ENCODE measurements at regions not wholly inside any gene's neighbourhood (a gene's known extent, or its start where the extent isn't known, plus 50 kb on each side); places are given as distances from the start of the nearest gene placed in this dataset.

GRCh38 chr1:189151361-189151760 is 1326.3 kb downstream of the BRINP3 start:
- TF ChIP-seq YY1 (IDR thresholded peaks at IDR 0.05; ENCODE audit: low read depth): no peak
- no peak for TF ChIP-seq REST (IDR thresholded peaks at IDR 0.05; ENCODE audit: low read depth)
- TF ChIP-seq RAD21 (IDR thresholded peaks at IDR 0.05; ENCODE audit: low read depth): no peak
- TF ChIP-seq TAF1 (IDR thresholded peaks at IDR 0.05; ENCODE audit: low read depth): no peak

- TF ChIP-seq EP300 (IDR thresholded peaks at IDR 0.05; ENCODE audit: borderline replicate concordance) (no peak), FOXM1 (IDR thresholded peaks at IDR 0.05; ENCODE audit: borderline replicate concordance, low read depth) (no peak), USF1 (IDR thresholded peaks at IDR 0.05) (no peak), MAX (IDR thresholded peaks at IDR 0.05) (no peak), RAD21 (IDR thresholded peaks at IDR 0.05; ENCODE audit: low read depth) (no peak), CREB1 (IDR thresholded peaks at IDR 0.05; ENCODE audit: low read depth) (no peak), YY1 (IDR thresholded peaks at IDR 0.05; ENCODE audit: low read depth) (no peak)
These were observed 1325.0 kb downstream of the BRINP3 start for GRCh38 chr1:189152685-189153084.

GRCh38 chr1:189158155-189158554 is 1319.5 kb downstream of the BRINP3 start:
- TF ChIP-seq RAD21 (IDR thresholded peaks at IDR 0.05; ENCODE audit: low read depth): no peak
- TF ChIP-seq EP300 (IDR thresholded peaks at IDR 0.05; ENCODE audit: borderline replicate concordance): no peak
- no peak for TF ChIP-seq TEAD4 (IDR thresholded peaks at IDR 0.05)
- no peak for TF ChIP-seq YY1 (IDR thresholded peaks at IDR 0.05; ENCODE audit: low read depth)
- TF ChIP-seq TAF1 (IDR thresholded peaks at IDR 0.05; ENCODE audit: low read depth): no peak
- TF ChIP-seq EGR1 (IDR thresholded peaks at IDR 0.05): no peak
- TF ChIP-seq USF1 (IDR thresholded peaks at IDR 0.05): no peak
- no peak for TF ChIP-seq ZBTB7A (IDR thresholded peaks at IDR 0.05; ENCODE audit: low read depth)
- no peak for TF ChIP-seq NFIC (IDR thresholded peaks at IDR 0.05)

GRCh38 chr1:189175889-189176288 is 1301.8 kb downstream of the BRINP3 start:
- TF ChIP-seq CREB1 (IDR thresholded peaks at IDR 0.05; ENCODE audit: low read depth) (no peak), EGR1 (IDR thresholded peaks at IDR 0.05) (no peak), USF1 (IDR thresholded peaks at IDR 0.05) (no peak), REST (IDR thresholded peaks at IDR 0.05; ENCODE audit: low read depth) (no peak), TEAD4 (IDR thresholded peaks at IDR 0.05) (no peak), NFIC (IDR thresholded peaks at IDR 0.05) (no peak), ZBTB7A (IDR thresholded peaks at IDR 0.05; ENCODE audit: low read depth) (no peak), EP300 (IDR thresholded peaks at IDR 0.05; ENCODE audit: borderline replicate concordance) (no peak), MAX (IDR thresholded peaks at IDR 0.05) (no peak), CEBPB (IDR thresholded peaks at IDR 0.05) (no peak)

- no peak for TF ChIP-seq USF1 (IDR thresholded peaks at IDR 0.05)
- TF ChIP-seq CEBPB (IDR thresholded peaks at IDR 0.05): no peak
- no peak for TF ChIP-seq RAD21 (IDR thresholded peaks at IDR 0.05; ENCODE audit: low read depth)
- no peak for TF ChIP-seq ZBTB7A (IDR thresholded peaks at IDR 0.05; ENCODE audit: low read depth)
- no peak for TF ChIP-seq EP300 (IDR thresholded peaks at IDR 0.05; ENCODE audit: borderline replicate concordance)
- no peak for TF ChIP-seq CREB1 (IDR thresholded peaks at IDR 0.05; ENCODE audit: low read depth)
- no peak for TF ChIP-seq EGR1 (IDR thresholded peaks at IDR 0.05)
- no peak for TF ChIP-seq YY1 (IDR thresholded peaks at IDR 0.05; ENCODE audit: low read depth)
- TF ChIP-seq TAF1 (IDR thresholded peaks at IDR 0.05; ENCODE audit: low read depth): no peak
- TF ChIP-seq NFIC (IDR thresholded peaks at IDR 0.05): no peak
- TF ChIP-seq TCF12 (IDR thresholded peaks at IDR 0.05; ENCODE audit: low read depth): no peak
- TF ChIP-seq REST (IDR thresholded peaks at IDR 0.05; ENCODE audit: low read depth): no peak
- TF ChIP-seq TEAD4 (IDR thresholded peaks at IDR 0.05): no peak
- no peak for TF ChIP-seq FOXM1 (IDR thresholded peaks at IDR 0.05; ENCODE audit: borderline replicate concordance, low read depth)
- TF ChIP-seq MAX (IDR thresholded peaks at IDR 0.05): no peak
These were observed 1297.6 kb downstream of the BRINP3 start for GRCh38 chr1:189180057-189180456.
